ENCODE measurements at regions not wholly inside any gene's neighbourhood (a gene's known extent, or its start where the extent isn't known, plus 50 kb on each side); places are given as distances from the start of the nearest gene placed in this dataset.
A peak's percentile ranks its signal among the peaks of the same experiment; 100 is the strongest.

GRCh38 chr1:209416039-209416438, 167.5 kb upstream of the CAMK1G start:
- no peak for DNase-seq

- DNase-seq, result no peak
Measured at GRCh38 chr1:209416716-209417115, 166.8 kb upstream of the CAMK1G start.

- DNase-seq, result no peak
Measured at GRCh38 chr1:209417761-209418160, 165.8 kb upstream of the CAMK1G start.

GRCh38 chr1:209420276-209420675, 163.2 kb upstream of the CAMK1G start:
- DNase-seq, result no peak

- no peak for DNase-seq
Measured at GRCh38 chr1:209421186-209421585, 162.3 kb upstream of the CAMK1G start.

- no peak for DNase-seq
Measured at GRCh38 chr1:209421978-209422680, 161.4 kb upstream of the CAMK1G start.

- DNase-seq, result no peak
Measured at GRCh38 chr1:209425959-209426358, 157.6 kb upstream of the CAMK1G start.

- DNase-seq, result no peak
Measured at GRCh38 chr1:209427277-209427676, 156.2 kb upstream of the CAMK1G start.

GRCh38 chr1:209427811-209428210, 155.7 kb upstream of the CAMK1G start:
- DNase-seq, result no peak

- no peak for DNase-seq
Measured at GRCh38 chr1:209428241-209428921, 155.1 kb upstream of the CAMK1G start.

- DNase-seq, result no peak
Measured at GRCh38 chr1:209429611-209430010, 153.9 kb upstream of the CAMK1G start.

- no peak for DNase-seq
Measured at GRCh38 chr1:209430107-209430506, 153.4 kb upstream of the CAMK1G start.

- no peak for DNase-seq
Measured at GRCh38 chr1:209430821-209431259, 152.7 kb upstream of the CAMK1G start.

GRCh38 chr1:209431402-209431801, 152.1 kb upstream of the CAMK1G start:
- DNase-seq, result no peak

- no peak for DNase-seq
Measured at GRCh38 chr1:209431813-209432442, 151.6 kb upstream of the CAMK1G start.

GRCh38 chr1:209432443-209432825, 151.1 kb upstream of the CAMK1G start:
- no peak for DNase-seq

- DNase-seq, result no peak
Measured at GRCh38 chr1:209433649-209434031, 149.9 kb upstream of the CAMK1G start.

GRCh38 chr1:209434066-209434465, 149.4 kb upstream of the CAMK1G start:
- DNase-seq, result peak in 7 of 51 donors; percentile 2 to 19 (median 4)

GRCh38 chr1:209434631-209435217, 148.8 kb upstream of the CAMK1G start:
- DNase-seq, result no peak

- DNase-seq, result peak in 38 of 51 donors; percentile 6 to 59 (median 28)
Measured at GRCh38 chr1:209435654-209436566, 147.6 kb upstream of the CAMK1G start.

- no peak for DNase-seq
Measured at GRCh38 chr1:209439828-209440227, 143.7 kb upstream of the CAMK1G start.

Data from hypothalamus (tissue), 51 donors.